Astrocyte (in vitro differentiated cells and primary cell): ENCODE measurements at regions not wholly inside any gene's neighbourhood (a gene's known extent, or its start where the extent isn't known, plus 50 kb on each side); places are given as distances from the start of the nearest gene placed in this dataset.

Experiments
- DNase-seq: peaks from one replicate; pipeline ENCODE4 v3.0.0-alpha.2; 2010; ENCODE audit warnings: low read depth
- FAIRE-seq: peaks from 2 replicates; lab custom pipeline; 2011; peaks lifted over from hg19 to GRCh38; lab: Jason Lieb, UNC
- H2AFZ ChIP-seq: 2 replicates; pipeline ENCODE4 v1.6.0; 2012; ENCODE audit warnings: low read depth, low read length, inconsistent platforms
- H3K27ac ChIP-seq: 2 replicates; pipeline ENCODE4 v1.5.1; 2011; ENCODE audit warnings: low read depth, low read length, inconsistent platforms
- H3K27me3 ChIP-seq: 2 replicates; pipeline ENCODE4 v1.6.0; 2011; ENCODE audit warnings: low read length, inconsistent platforms; ENCODE audit not compliant: insufficient read depth
- H3K36me3 ChIP-seq: 2 replicates; pipeline ENCODE4 v1.5.1; 2011; ENCODE audit warnings: low read length, inconsistent platforms; ENCODE audit not compliant: insufficient read depth
- H3K4me1 ChIP-seq: 2 replicates; pipeline ENCODE4 v1.5.1; 2011; ENCODE audit warnings: low read length, inconsistent platforms; ENCODE audit not compliant: insufficient read depth
- H3K4me2 ChIP-seq: 2 replicates; pipeline ENCODE4 v1.6.0; 2012; ENCODE audit warnings: low read length, inconsistent platforms
- H3K4me3 ChIP-seq: 2 replicates; pipeline ENCODE4 v1.5.1; 2011; ENCODE audit warnings: low read depth, mild to moderate bottlenecking, low read length, inconsistent platforms; ENCODE audit not compliant: insufficient read depth
- H3K79me2 ChIP-seq: 2 replicates; pipeline ENCODE4 v1.6.0; 2012; ENCODE audit warnings: mild to moderate bottlenecking, low read length, inconsistent platforms; ENCODE audit not compliant: insufficient read depth
- H3K9ac ChIP-seq: 2 replicates; pipeline ENCODE4 v1.6.0; 2012; ENCODE audit warnings: mild to moderate bottlenecking, low read length, inconsistent platforms
- H3K9me3 ChIP-seq: 2 replicates; pipeline ENCODE4 v1.5.1; 2012; ENCODE audit warnings: low read depth, mild to moderate bottlenecking, low read length, inconsistent platforms; ENCODE audit not compliant: insufficient read depth
- H4K20me1 ChIP-seq: 2 replicates; pipeline ENCODE4 v1.6.0; 2012; ENCODE audit warnings: low read length, inconsistent platforms; ENCODE audit not compliant: insufficient read depth
- H3K27ac Mint-ChIP-seq: one replicate; pipeline ENCODE4 v1.8.0; 2021; ENCODE audit warnings: mild to moderate bottlenecking, mixed read lengths; ENCODE audit not compliant: unreplicated experiment
- H3K27me3 Mint-ChIP-seq: one replicate; pipeline ENCODE4 v1.8.0; 2021; ENCODE audit warnings: low read depth, mixed read lengths; ENCODE audit not compliant: unreplicated experiment
- H3K36me3 Mint-ChIP-seq: one replicate; pipeline ENCODE4 v1.8.0; 2021; ENCODE audit warnings: low read depth, mixed read lengths; ENCODE audit not compliant: unreplicated experiment
- H3K4me1 Mint-ChIP-seq: one replicate; pipeline ENCODE4 v1.8.0; 2021; ENCODE audit warnings: low read depth, mixed read lengths; ENCODE audit not compliant: unreplicated experiment
- H3K4me3 Mint-ChIP-seq: one replicate; pipeline ENCODE4 v1.8.0; 2021; ENCODE audit warnings: mild to moderate bottlenecking, moderate library complexity, mixed read lengths; ENCODE audit not compliant: unreplicated experiment
- H3K9me3 Mint-ChIP-seq: one replicate; pipeline ENCODE4 v1.8.0; 2021; ENCODE audit warnings: mild to moderate bottlenecking, mixed read lengths; ENCODE audit not compliant: unreplicated experiment
- EZH2 ChIP-seq: IDR thresholded peaks from 2 replicates; pipeline ENCODE4 v1.6.1; 2012; ENCODE audit warnings: mild to moderate bottlenecking, low read length, inconsistent platforms; ENCODE audit not compliant: insufficient read depth
- TF ChIP-seq, protein P1 (sequence below): IDR thresholded peaks from 2 replicates; pipeline ENCODE4 v1.5.1; 2011; ENCODE audit warnings: low read depth, mild to moderate bottlenecking, inconsistent platforms, low read length, moderate library complexity; ENCODE audit not compliant: insufficient read depth

DNA sequence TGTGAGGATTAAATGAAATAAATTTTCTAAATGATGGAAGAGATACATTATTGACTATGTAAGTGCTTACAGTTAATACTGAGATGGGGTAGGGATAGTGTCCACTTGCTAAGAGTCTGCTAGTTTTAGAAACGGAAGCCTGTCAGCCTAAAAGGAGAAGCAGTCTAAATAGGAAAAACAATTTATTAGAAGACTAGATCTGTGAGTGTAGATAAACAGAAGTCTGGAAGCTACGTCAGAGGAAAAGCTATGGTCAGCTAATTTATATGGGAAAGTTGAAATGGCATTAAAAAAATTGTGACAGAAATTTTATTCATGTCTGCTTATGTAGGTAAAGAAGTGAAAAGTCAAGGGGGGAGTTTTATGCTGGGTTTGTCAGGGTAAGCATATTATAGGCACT, 1338.4 kb upstream of the CHAC2 start:
- Histone ChIP-seq H3K36me3 (no peaks in the 10 kb centered on the region), H3K4me1 (no peaks in the 10 kb centered on the region), H3K4me3 (no peak overlapping the region), H2AFZ (no peak overlapping the region), H4K20me1 (no peaks in the 10 kb centered on the region), H3K27ac (no peak overlapping the region), H3K27me3 (no peaks in the 10 kb centered on the region), H3K79me2 (no peaks in the 10 kb centered on the region), H3K9me3 (no peaks in the 10 kb centered on the region), H3K9ac (no peak overlapping the region), H3K4me2 (no peak overlapping the region)
- Mint-ChIP-seq H3K4me3 (no peak overlapping the region), H3K4me1 (no peaks in the 10 kb centered on the region), H3K27ac (no peak overlapping the region), H3K36me3 (no peaks in the 10 kb centered on the region), H3K9me3 (peaks cover 7% of the 10 kb centered on the region), H3K27me3 (no peaks in the 10 kb centered on the region)
- TF ChIP-seq, protein P1, sequence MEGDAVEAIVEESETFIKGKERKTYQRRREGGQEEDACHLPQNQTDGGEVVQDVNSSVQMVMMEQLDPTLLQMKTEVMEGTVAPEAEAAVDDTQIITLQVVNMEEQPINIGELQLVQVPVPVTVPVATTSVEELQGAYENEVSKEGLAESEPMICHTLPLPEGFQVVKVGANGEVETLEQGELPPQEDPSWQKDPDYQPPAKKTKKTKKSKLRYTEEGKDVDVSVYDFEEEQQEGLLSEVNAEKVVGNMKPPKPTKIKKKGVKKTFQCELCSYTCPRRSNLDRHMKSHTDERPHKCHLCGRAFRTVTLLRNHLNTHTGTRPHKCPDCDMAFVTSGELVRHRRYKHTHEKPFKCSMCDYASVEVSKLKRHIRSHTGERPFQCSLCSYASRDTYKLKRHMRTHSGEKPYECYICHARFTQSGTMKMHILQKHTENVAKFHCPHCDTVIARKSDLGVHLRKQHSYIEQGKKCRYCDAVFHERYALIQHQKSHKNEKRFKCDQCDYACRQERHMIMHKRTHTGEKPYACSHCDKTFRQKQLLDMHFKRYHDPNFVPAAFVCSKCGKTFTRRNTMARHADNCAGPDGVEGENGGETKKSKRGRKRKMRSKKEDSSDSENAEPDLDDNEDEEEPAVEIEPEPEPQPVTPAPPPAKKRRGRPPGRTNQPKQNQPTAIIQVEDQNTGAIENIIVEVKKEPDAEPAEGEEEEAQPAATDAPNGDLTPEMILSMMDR = no peak
- no peak for TF ChIP-seq EZH2
- FAIRE-seq (no peak), DNase-seq (no peak)

DNA sequence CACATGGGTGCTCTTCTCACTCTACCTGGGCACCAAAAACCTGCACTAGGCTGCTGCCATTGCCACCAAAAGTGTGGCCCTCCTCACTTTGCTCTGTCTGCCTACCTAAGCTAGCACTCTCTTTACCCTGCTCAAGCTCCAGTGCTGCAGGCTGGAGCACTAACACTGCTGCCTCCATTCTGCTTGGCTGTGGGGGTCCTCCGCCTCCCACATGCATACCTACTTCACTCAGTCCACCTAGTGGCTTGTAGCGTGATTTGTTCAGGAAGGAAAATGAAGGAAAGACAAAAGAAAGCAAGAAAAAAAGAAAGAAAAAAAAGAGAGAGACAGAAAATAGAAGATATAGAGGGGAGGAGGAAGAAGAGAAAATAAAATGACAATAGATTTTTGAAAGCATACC, 1339.4 kb upstream of the CHAC2 start:
- Mint-ChIP-seq H3K9me3 (peaks cover 7% of the 10 kb centered on the region), H3K27ac (no peak overlapping the region), H3K4me1 (no peaks in the 10 kb centered on the region), H3K36me3 (no peaks in the 10 kb centered on the region), H3K27me3 (no peaks in the 10 kb centered on the region), H3K4me3 (no peak overlapping the region)
- Histone ChIP-seq H3K4me2 (no peak overlapping the region), H3K9ac (no peak overlapping the region), H2AFZ (no peak overlapping the region), H3K36me3 (no peaks in the 10 kb centered on the region), H3K27ac (no peak overlapping the region), H3K4me1 (no peaks in the 10 kb centered on the region), H3K4me3 (no peak overlapping the region), H4K20me1 (no peaks in the 10 kb centered on the region), H3K79me2 (no peaks in the 10 kb centered on the region), H3K9me3 (no peaks in the 10 kb centered on the region), H3K27me3 (no peaks in the 10 kb centered on the region)
- DNase-seq (no peak), FAIRE-seq (no peak)
- TF ChIP-seq, protein P1 = no peak
- TF ChIP-seq EZH2 = no peak

DNA sequence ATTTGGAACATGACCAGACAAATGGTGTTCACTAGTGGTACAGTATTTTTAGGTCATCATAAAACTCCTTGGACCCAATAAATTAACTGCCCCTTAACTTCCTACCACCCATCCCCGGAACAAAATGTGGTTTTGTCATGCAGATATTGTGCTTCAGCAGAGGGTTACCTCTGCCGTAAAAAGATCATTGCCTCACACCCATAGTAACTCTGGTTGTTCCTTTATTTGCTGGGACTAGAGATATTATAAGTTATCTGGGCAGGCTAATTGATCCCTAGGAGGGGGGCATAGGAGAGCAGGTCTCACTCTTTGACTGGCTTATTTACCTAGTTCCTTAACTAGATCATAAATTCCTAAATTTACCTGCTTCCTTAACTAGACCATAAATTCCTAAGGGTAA, 1343.9 kb upstream of the CHAC2 start:
- Histone ChIP-seq H4K20me1 (no peaks in the 10 kb centered on the region), H3K4me1 (no peaks in the 10 kb centered on the region), H3K27ac (no peak overlapping the region), H3K4me2 (no peak overlapping the region), H2AFZ (no peak overlapping the region), H3K4me3 (no peak overlapping the region), H3K9ac (no peak overlapping the region), H3K36me3 (no peaks in the 10 kb centered on the region), H3K9me3 (no peaks in the 10 kb centered on the region), H3K27me3 (no peaks in the 10 kb centered on the region), H3K79me2 (no peaks in the 10 kb centered on the region)
- Mint-ChIP-seq H3K36me3 (peaks cover 2% of the 10 kb centered on the region), H3K27me3 (no peaks in the 10 kb centered on the region), H3K4me3 (no peak overlapping the region), H3K9me3 (peaks cover 13% of the 10 kb centered on the region), H3K27ac (no peak overlapping the region), H3K4me1 (no peaks in the 10 kb centered on the region)
- TF ChIP-seq, protein P1 = no peak
- no peak for TF ChIP-seq EZH2
- DNase-seq (no peak), FAIRE-seq (no peak)
